SIG-M5 treated with dmso at 0.1 percent for 504 hours (cell line): ENCODE measurements at regions not wholly inside any gene's neighbourhood (a gene's known extent, or its start where the extent isn't known, plus 50 kb on each side); places are given as distances from the start of the nearest gene placed in this dataset.
"Not testable (repeated sequence)": the region's sequence is repeated elsewhere in the genome, so short reads cannot be mapped to it uniquely, and the experiment has no call there.

Source experiments
- DNase-seq: peaks from one replicate; lab custom pipeline; 2025; ENCODE audit not compliant: unreplicated experiment; lab: John Stamatoyannopoulos, UW

GRCh38 chr4:59455751-59456150, 1744.4 kb upstream of the ADGRL3 start:
- DNase-seq, result no peak

GRCh38 chr4:59457576-59457975, 1742.5 kb upstream of the ADGRL3 start:
- DNase-seq, result no peak

GRCh38 chr4:59484944-59485343, 1715.2 kb upstream of the ADGRL3 start:
- DNase-seq, result no peak

GRCh38 chr4:59500103-59500502, 1700.0 kb upstream of the ADGRL3 start:
- no peak for DNase-seq

- DNase-seq, result no peak
These were observed 1696.4 kb upstream of the ADGRL3 start for GRCh38 chr4:59503731-59504130.

- not testable (repeated sequence) for DNase-seq
These were observed 1688.3 kb upstream of the ADGRL3 start for GRCh38 chr4:59511809-59512208.

GRCh38 chr4:59517007-59517406, 1683.1 kb upstream of the ADGRL3 start:
- DNase-seq, result no peak

GRCh38 chr4:59518005-59518823, 1681.9 kb upstream of the ADGRL3 start:
- DNase-seq, result no peak

- DNase-seq, result no peak
These were observed 1674.2 kb upstream of the ADGRL3 start for GRCh38 chr4:59525885-59526284.

- no peak for DNase-seq
These were observed 1664.6 kb upstream of the ADGRL3 start for GRCh38 chr4:59535541-59535940.

GRCh38 chr4:59536428-59536827, 1663.7 kb upstream of the ADGRL3 start:
- no peak for DNase-seq

GRCh38 chr4:59537246-59537886, 1662.8 kb upstream of the ADGRL3 start:
- DNase-seq, result no peak

- DNase-seq, result no peak
These were observed 1660.7 kb upstream of the ADGRL3 start for GRCh38 chr4:59539401-59539800.

- DNase-seq, result no peak
These were observed 1659.8 kb upstream of the ADGRL3 start for GRCh38 chr4:59540311-59540710.

GRCh38 chr4:59553063-59553720, 1646.9 kb upstream of the ADGRL3 start:
- no peak for DNase-seq

GRCh38 chr4:59553721-59554091, 1646.4 kb upstream of the ADGRL3 start:
- DNase-seq, result no peak

- not testable (repeated sequence) for DNase-seq
These were observed 1643.9 kb upstream of the ADGRL3 start for GRCh38 chr4:59556191-59556590.

GRCh38 chr4:59560141-59560648, 1639.9 kb upstream of the ADGRL3 start:
- not testable (repeated sequence) for DNase-seq

- DNase-seq, result no peak
These were observed 1634.3 kb upstream of the ADGRL3 start for GRCh38 chr4:59565836-59566235.

GRCh38 chr4:59570860-59571476, 1629.2 kb upstream of the ADGRL3 start:
- peak; percentile 14 for DNase-seq

- no peak for DNase-seq
These were observed 1628.2 kb upstream of the ADGRL3 start for GRCh38 chr4:59571805-59572430.
